ENCODE measurements at regions not wholly inside any gene's neighbourhood (a gene's known extent, or its start where the extent isn't known, plus 50 kb on each side); places are given as distances from the start of the nearest gene placed in this dataset. TPM values are rescaled to one million over a fixed set of nuclear protein-coding genes. Genes with fewer than 3 reads are reported as not detected.
"Not testable (repeated sequence)": the region's sequence is repeated elsewhere in the genome, so short reads cannot be mapped to it uniquely, and the experiment has no call there.

DNA sequence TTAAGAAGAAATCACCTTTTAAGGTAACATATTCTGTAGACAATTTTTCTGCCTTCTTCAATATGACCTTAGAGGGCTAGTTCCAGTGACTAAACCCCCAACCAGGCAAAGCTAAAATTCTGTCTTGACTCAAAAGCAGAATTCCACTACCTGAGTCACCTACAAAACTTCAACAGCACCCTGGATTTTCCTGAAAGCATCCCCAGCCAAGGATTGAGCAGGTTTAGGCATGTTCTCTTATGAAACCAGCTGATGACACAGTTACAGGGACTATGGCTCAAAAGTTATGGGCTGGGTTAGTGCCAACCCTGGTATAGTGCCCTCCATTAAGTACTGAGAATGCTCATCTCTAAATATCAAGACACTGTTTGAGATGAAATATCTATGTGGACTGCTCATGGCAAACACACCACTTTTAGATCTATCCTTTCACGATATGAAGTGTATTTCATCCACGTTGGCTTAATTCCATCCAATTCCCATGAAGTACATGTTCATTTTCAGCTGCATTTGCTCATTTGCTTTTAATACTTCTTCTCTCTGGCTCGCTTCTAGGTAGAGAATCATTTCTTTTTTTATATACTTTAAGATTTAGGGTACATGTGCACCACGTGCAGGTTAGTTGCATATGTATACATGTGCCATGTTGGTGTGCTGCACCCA lies 53.6 kb upstream of the TNFAIP3 start:
- Histone ChIP-seq H3K9me3 (ENCODE audit: low read length) (no peaks in the 10 kb centered on the region), H2AFZ (ENCODE audit: low read length) (no peak overlapping the region), H3K4me1 (ENCODE audit: low read length) (peaks cover 6% of the 10 kb centered on the region; the same call in 1 of the 2 replicates), H3K9me2 (replicated peaks; ENCODE audit: insufficient read depth, low read length) (no peaks in the 10 kb centered on the region), H3K36me3 (ENCODE audit: insufficient read depth, low read length) (no peaks in the 10 kb centered on the region), H3K79me2 (ENCODE audit: low read length) (no peaks in the 10 kb centered on the region), H3K9ac (ENCODE audit: low read length) (no peak overlapping the region), H3K4me3 (ENCODE audit: low read length) (no peak overlapping the region), H3K27ac (ENCODE audit: low read length) (no peak overlapping the region), H4K20me1 (ENCODE audit: insufficient read depth, low read depth, low read length) (no peaks in the 10 kb centered on the region), H3K27me3 (ENCODE audit: low read length) (no peaks in the 10 kb centered on the region), H3K4me2 (ENCODE audit: low read depth, low read length, poor library complexity, severe bottlenecking) (no peak overlapping the region)
- DNase-seq, result no peak

DNA sequence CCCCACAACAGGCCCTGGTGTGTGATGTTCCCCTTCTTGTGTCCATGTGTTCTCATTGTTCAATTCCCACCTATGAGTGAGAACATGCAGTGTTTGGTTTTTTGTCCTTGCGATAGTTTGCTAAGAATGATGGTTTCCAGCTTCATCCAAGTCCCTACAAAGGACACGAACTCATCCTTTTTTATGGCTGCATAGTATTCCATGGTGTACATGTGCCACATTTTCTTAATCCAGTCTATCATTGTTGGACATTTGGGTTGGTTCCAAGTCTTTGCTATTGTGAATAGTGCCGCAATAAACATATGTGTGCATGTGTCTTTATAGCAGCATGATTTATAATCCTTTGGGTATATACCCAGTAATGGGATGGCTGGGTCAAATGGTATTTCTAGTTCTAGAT lies 53.0 kb upstream of the TNFAIP3 start:
- not testable (repeated sequence) for H3K27ac ChIP-seq (ENCODE audit: low read length); H4K20me1 ChIP-seq (ENCODE audit: insufficient read depth, low read depth, low read length); DNase-seq; H3K4me1 ChIP-seq (ENCODE audit: low read length); H3K9me2 ChIP-seq (replicated peaks; ENCODE audit: insufficient read depth, low read length); H3K79me2 ChIP-seq (ENCODE audit: low read length); H2AFZ ChIP-seq (ENCODE audit: low read length); H3K9ac ChIP-seq (ENCODE audit: low read length); H3K36me3 ChIP-seq (ENCODE audit: insufficient read depth, low read length); H3K4me2 ChIP-seq (ENCODE audit: low read depth, low read length, poor library complexity, severe bottlenecking); H3K9me3 ChIP-seq (ENCODE audit: low read length); H3K4me3 ChIP-seq (ENCODE audit: low read length); H3K27me3 ChIP-seq (ENCODE audit: low read length)

DNA sequence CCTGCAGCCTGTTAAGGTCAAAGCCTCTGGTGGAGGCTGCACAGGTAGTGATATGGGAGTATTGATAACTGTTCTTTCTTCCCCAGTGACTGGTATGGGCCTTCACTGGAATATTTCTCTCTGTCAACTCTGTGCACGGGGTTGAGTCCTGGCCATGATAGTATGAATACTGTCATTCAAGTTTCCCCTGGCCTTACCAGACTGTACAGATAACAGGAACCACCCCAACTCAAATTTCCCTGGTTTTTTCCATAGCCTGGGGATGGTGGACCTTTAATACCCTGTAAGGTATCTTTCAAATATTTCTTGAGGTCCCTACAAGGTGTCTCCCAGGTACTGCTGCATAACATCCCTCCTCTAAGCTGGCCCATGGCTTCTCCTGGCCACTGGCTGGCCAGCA lies 51.4 kb upstream of the TNFAIP3 start:
- Histone ChIP-seq H3K36me3 (ENCODE audit: insufficient read depth, low read length) (no peaks in the 10 kb centered on the region), H3K9me3 (ENCODE audit: low read length) (no peaks in the 10 kb centered on the region), H3K4me2 (ENCODE audit: low read depth, low read length, poor library complexity, severe bottlenecking) (no peak overlapping the region), H3K9me2 (replicated peaks; ENCODE audit: insufficient read depth, low read length) (no peaks in the 10 kb centered on the region), H3K9ac (ENCODE audit: low read length) (no peak overlapping the region), H3K79me2 (ENCODE audit: low read length) (no peaks in the 10 kb centered on the region), H3K27me3 (ENCODE audit: low read length) (no peaks in the 10 kb centered on the region), H2AFZ (ENCODE audit: low read length) (no peak overlapping the region; the same call in 1 of the 2 replicates), H3K27ac (ENCODE audit: low read length) (no peak overlapping the region), H4K20me1 (ENCODE audit: insufficient read depth, low read depth, low read length) (no peaks in the 10 kb centered on the region), H3K4me3 (ENCODE audit: low read length) (no peak overlapping the region), H3K4me1 (ENCODE audit: low read length) (peaks cover 6% of the 10 kb centered on the region; the same call in 1 of the 2 replicates)
- no peak for DNase-seq

- H3K4me2 ChIP-seq (ENCODE audit: low read depth, low read length, poor library complexity, severe bottlenecking), result no peak overlapping the region
- no peaks in the 10 kb centered on the region for H3K9me3 ChIP-seq (ENCODE audit: low read length)
- no peaks in the 10 kb centered on the region for H3K79me2 ChIP-seq (ENCODE audit: low read length)
- no peak overlapping the region for H3K4me3 ChIP-seq (ENCODE audit: low read length)
- H4K20me1 ChIP-seq (ENCODE audit: insufficient read depth, low read depth, low read length), result no peaks in the 10 kb centered on the region
- H2AFZ ChIP-seq (ENCODE audit: low read length), result no peak overlapping the region; the same call in 1 of the 2 replicates
- H3K36me3 ChIP-seq (ENCODE audit: insufficient read depth, low read length), result no peaks in the 10 kb centered on the region
- DNase-seq, result no peak
- H3K9ac ChIP-seq (ENCODE audit: low read length), result no peak overlapping the region
- H3K9me2 ChIP-seq (replicated peaks; ENCODE audit: insufficient read depth, low read length), result no peaks in the 10 kb centered on the region
- H3K27me3 ChIP-seq (ENCODE audit: low read length), result no peaks in the 10 kb centered on the region
- peaks cover 6% of the 10 kb centered on the region; the same call in 1 of the 2 replicates for H3K4me1 ChIP-seq (ENCODE audit: low read length)
- H3K27ac ChIP-seq (ENCODE audit: low read length), result no peak overlapping the region
These were observed 50.9 kb upstream of the TNFAIP3 start for GRCh38 chr6:137816133-137816579.

- Histone ChIP-seq H3K27ac (ENCODE audit: low read length) (no peak overlapping the region), H3K4me3 (ENCODE audit: low read length) (no peak overlapping the region)
These were observed 50.1 kb upstream of the TNFAIP3 start for GRCh38 chr6:137816688-137817618.

More at GRCh38 chr6:137816688-137817618, 50.1 kb upstream of the TNFAIP3 start:
- no peak overlapping the region for H3K9ac ChIP-seq (ENCODE audit: low read length)
- H2AFZ ChIP-seq (ENCODE audit: low read length), result no peak overlapping the region
- no peaks in the 10 kb centered on the region for H3K79me2 ChIP-seq (ENCODE audit: low read length)
- H3K27me3 ChIP-seq (ENCODE audit: low read length), result no peaks in the 10 kb centered on the region
- H3K4me1 ChIP-seq (ENCODE audit: low read length), result no peaks in the 10 kb centered on the region
- no peak for DNase-seq
- no peak overlapping the region for H3K4me2 ChIP-seq (ENCODE audit: low read depth, low read length, poor library complexity, severe bottlenecking)
- H3K9me3 ChIP-seq (ENCODE audit: low read length), result no peaks in the 10 kb centered on the region
- no peaks in the 10 kb centered on the region for H4K20me1 ChIP-seq (ENCODE audit: insufficient read depth, low read depth, low read length)
- no peaks in the 10 kb centered on the region for H3K36me3 ChIP-seq (ENCODE audit: insufficient read depth, low read length)
- H3K9me2 ChIP-seq (replicated peaks; ENCODE audit: insufficient read depth, low read length), result no peaks in the 10 kb centered on the region

Small RNAs in the stretch of these regions (small RNA-seq; reads per million reads assigned to genes)
- not detected for gene RF00019
